KMS-11 (cell line): ENCODE measurements at regions not wholly inside any gene's neighbourhood (a gene's known extent, or its start where the extent isn't known, plus 50 kb on each side); places are given as distances from the start of the nearest gene placed in this dataset.
"Not testable (repeated sequence)": the region's sequence is repeated elsewhere in the genome, so short reads cannot be mapped to it uniquely, and the experiment has no call there.

Experiments used
- H2AFZ ChIP-seq: fragments of 200-600 bp; sonication (generic); 2 replicates; pipeline ENCODE4 v1.6.1; 2016; ENCODE audit warnings: antibody characterized with exemption, mixed run types, low read depth
- H3K27ac ChIP-seq: fragments of 200-600 bp; sonication (generic); 2 replicates; pipeline ENCODE4 v1.6.1; 2016; ENCODE audit warnings: mild to moderate bottlenecking, mixed run types
- H3K27me3 ChIP-seq: fragments of 200-600 bp; sonication (generic); 2 replicates; pipeline ENCODE4 v1.6.1; 2017; ENCODE audit warnings: mild to moderate bottlenecking, low read depth, mixed run types, moderate library complexity; ENCODE audit not compliant: insufficient read depth
- H3K36me3 ChIP-seq: fragments of 200-600 bp; sonication (generic); 2 replicates; pipeline ENCODE4 v1.6.1; 2017; ENCODE audit warnings: mild to moderate bottlenecking, mixed run types; ENCODE audit not compliant: insufficient read depth
- H3K4me1 ChIP-seq: fragments of 200-600 bp; sonication (generic); 2 replicates; pipeline ENCODE4 v1.6.1; 2016; ENCODE audit warnings: mild to moderate bottlenecking, low read depth, mixed run types; ENCODE audit not compliant: poor library complexity, severe bottlenecking
- H3K4me2 ChIP-seq: fragments of 200-600 bp; sonication (generic); 2 replicates; pipeline ENCODE4 v1.7.0; 2016; ENCODE audit warnings: mild to moderate bottlenecking, mixed run types
- H3K4me3 ChIP-seq: fragments of 200-600 bp; sonication (generic); IDR thresholded peaks from 2 replicates; pipeline ENCODE4 v1.6.1; 2017; ENCODE audit warnings: low read depth, low read length, mixed read lengths; ENCODE audit not compliant: insufficient read depth
- H3K79me2 ChIP-seq: fragments of 200-600 bp; sonication (generic); 2 replicates; pipeline ENCODE4 v1.6.1; 2016; ENCODE audit warnings: low read depth, mixed run types; ENCODE audit not compliant: insufficient read depth
- H3K9ac ChIP-seq: fragments of 200-600 bp; sonication (generic); 2 replicates; pipeline ENCODE4 v1.6.1; 2016; ENCODE audit warnings: mild to moderate bottlenecking, mixed run types
- H4K20me1 ChIP-seq: fragments of 200-600 bp; sonication (generic); 2 replicates; pipeline ENCODE4 v1.6.1; 2016; ENCODE audit warnings: mild to moderate bottlenecking, mixed run types; ENCODE audit not compliant: insufficient read depth
- TF ChIP-seq, protein P1 (sequence below): fragments of 200-600 bp; sonication (generic); conservative IDR thresholded peaks from 2 replicates; pipeline ENCODE4 v1.6.1; 2017; ENCODE audit warnings: low read depth, mild to moderate bottlenecking, antibody characterized with exemption, low read length, moderate library complexity, mixed read lengths

GRCh38 chr16:33844533-33844932, 385.1 kb downstream of the TP53TG3F start:
- H3K79me2 ChIP-seq, H3K9ac ChIP-seq, H3K27ac ChIP-seq, H3K4me2 ChIP-seq, H3K27me3 ChIP-seq, H3K36me3 ChIP-seq, H3K4me1 ChIP-seq, H4K20me1 ChIP-seq, H2AFZ ChIP-seq, H3K4me3 ChIP-seq: not testable (repeated sequence)
- TF ChIP-seq, protein P1, sequence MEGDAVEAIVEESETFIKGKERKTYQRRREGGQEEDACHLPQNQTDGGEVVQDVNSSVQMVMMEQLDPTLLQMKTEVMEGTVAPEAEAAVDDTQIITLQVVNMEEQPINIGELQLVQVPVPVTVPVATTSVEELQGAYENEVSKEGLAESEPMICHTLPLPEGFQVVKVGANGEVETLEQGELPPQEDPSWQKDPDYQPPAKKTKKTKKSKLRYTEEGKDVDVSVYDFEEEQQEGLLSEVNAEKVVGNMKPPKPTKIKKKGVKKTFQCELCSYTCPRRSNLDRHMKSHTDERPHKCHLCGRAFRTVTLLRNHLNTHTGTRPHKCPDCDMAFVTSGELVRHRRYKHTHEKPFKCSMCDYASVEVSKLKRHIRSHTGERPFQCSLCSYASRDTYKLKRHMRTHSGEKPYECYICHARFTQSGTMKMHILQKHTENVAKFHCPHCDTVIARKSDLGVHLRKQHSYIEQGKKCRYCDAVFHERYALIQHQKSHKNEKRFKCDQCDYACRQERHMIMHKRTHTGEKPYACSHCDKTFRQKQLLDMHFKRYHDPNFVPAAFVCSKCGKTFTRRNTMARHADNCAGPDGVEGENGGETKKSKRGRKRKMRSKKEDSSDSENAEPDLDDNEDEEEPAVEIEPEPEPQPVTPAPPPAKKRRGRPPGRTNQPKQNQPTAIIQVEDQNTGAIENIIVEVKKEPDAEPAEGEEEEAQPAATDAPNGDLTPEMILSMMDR, result 0 out of 2 replicates have a peak, but pooled peaks have one; percentile 23
